ENCODE measurements at regions not wholly inside any gene's neighbourhood (a gene's known extent, or its start where the extent isn't known, plus 50 kb on each side); places are given as distances from the start of the nearest gene placed in this dataset.

- no peak for TF ChIP-seq CTCF (IDR thresholded peaks at IDR 0.05)
- no peak for TF ChIP-seq EP300 (IDR thresholded peaks at IDR 0.05; ENCODE audit: borderline replicate concordance in 1 of 2, low read depth in 1 of 2, low read length in 1 of 2)
- TF ChIP-seq RFX5 (IDR thresholded peaks at IDR 0.05; ENCODE audit: low read length) = no peak
- TF ChIP-seq JUND (IDR thresholded peaks at IDR 0.05) = no peak
- no peak for TF ChIP-seq RCOR1 (IDR thresholded peaks at IDR 0.05; ENCODE audit: low read length)
- no peak for TF ChIP-seq REST (IDR thresholded peaks at IDR 0.05; ENCODE audit: low read depth, low read length)
- TF ChIP-seq SIN3A (IDR thresholded peaks at IDR 0.05; ENCODE audit: borderline replicate concordance, low read depth, low read length) = no peak
- no peak for TF ChIP-seq TEAD4 (IDR thresholded peaks at IDR 0.05; ENCODE audit: borderline replicate concordance, insufficient read depth)
- TF ChIP-seq TCF12 (IDR thresholded peaks at IDR 0.05) = no peak
- TF ChIP-seq GATA2 (CRISPR knock-in tag; IDR thresholded peaks at IDR 0.05) = no peak
- TF ChIP-seq SMC3 (IDR thresholded peaks at IDR 0.05; ENCODE audit: low read depth, low read length) = no peak
- TF ChIP-seq PBX3 (IDR thresholded peaks at IDR 0.05) = no peak
- no peak for TF ChIP-seq MAX (IDR thresholded peaks at IDR 0.05; ENCODE audit: low read depth)
- TF ChIP-seq RXRA (IDR thresholded peaks at IDR 0.05; ENCODE audit: borderline replicate concordance, low read depth) = no peak
These were observed 503.4 kb downstream of the RPS24 start for GRCh38 chr10:78537018-78537417.
